CD4-positive, alpha-beta memory T cell (primary cell): ENCODE measurements at regions not wholly inside any gene's neighbourhood (a gene's known extent, or its start where the extent isn't known, plus 50 kb on each side); places are given as distances from the start of the nearest gene placed in this dataset.

ENCODE experiments used
- CTCF ChIA-PET: fragments of 350-600 bp; sonication (Branson Sonifier 250); formaldehyde crosslinking; loops from one replicate; lab custom pipeline; 2021; ENCODE audit warnings: inconsistent platforms; ENCODE audit not compliant: partially characterized antibody; lab: Charles Lee
- POLR2A ChIA-PET: fragments of 350-600 bp; sonication (Branson Sonifier 250); formaldehyde crosslinking; loops from one replicate; lab custom pipeline; 2021; ENCODE audit not compliant: partially characterized antibody; lab: Charles Lee
- DNase-seq, 5 donors: peaks; one replicate each; pipeline versions ENCODE4 v3.0.0 to v3.0.0-alpha.2; 2020 to 2022; ENCODE audit warnings: mixed read lengths in 1 of 5
- H3K27ac ChIP-seq: one replicate; pipeline ENCODE4 v1.7.0; 2013; ENCODE audit warnings: low read depth, low read length
- H3K27me3 ChIP-seq: 2 replicates; pipeline ENCODE4 v1.7.0; 2013; ENCODE audit warnings: mild to moderate bottlenecking, low read length, moderate library complexity; ENCODE audit not compliant: insufficient read depth
- H3K36me3 ChIP-seq: 2 replicates; pipeline ENCODE4 v1.7.0; 2013; ENCODE audit warnings: mild to moderate bottlenecking, low read length, moderate library complexity; ENCODE audit not compliant: insufficient read depth
- H3K4me1 ChIP-seq: 2 replicates; pipeline ENCODE4 v1.7.0; 2013; ENCODE audit warnings: mild to moderate bottlenecking, low read length, moderate library complexity; ENCODE audit not compliant: insufficient read depth
- H3K4me3 ChIP-seq, 2 donors: one replicate each; pipeline ENCODE4 v1.7.0; 2013; ENCODE audit warnings: low read length in 2 of 2, mild to moderate bottlenecking in 1 of 2
- H3K9me3 ChIP-seq, 2 donors: one replicate each; pipeline ENCODE4 v1.7.0; 2013; ENCODE audit warnings: low read length in 2 of 2, control low read depth in 1 of 2; ENCODE audit not compliant: control insufficient read depth in 1 of 2
- H3K27ac Mint-ChIP-seq, 7 donors: one replicate each; pipeline ENCODE4 v1.8.0; 2020 to 2021; ENCODE audit warnings: mixed read lengths in 7 of 7, mild to moderate bottlenecking in 6 of 7, inconsistent platforms in 3 of 7, moderate library complexity in 3 of 7
- H3K27me3 Mint-ChIP-seq, 2 donors: one replicate each; pipeline ENCODE4 v1.8.0; 2020 to 2021; ENCODE audit warnings: mixed read lengths in 2 of 2
- H3K36me3 Mint-ChIP-seq, 2 donors: one replicate each; pipeline ENCODE4 v1.8.0; 2020 to 2021; ENCODE audit warnings: mixed read lengths in 2 of 2, inconsistent platforms in 1 of 2, mild to moderate bottlenecking in 1 of 2
- H3K4me1 Mint-ChIP-seq, 4 donors: one replicate each; pipeline ENCODE4 v1.8.0; 2020 to 2021; ENCODE audit warnings: mixed read lengths in 4 of 4, mild to moderate bottlenecking in 1 of 4
- H3K4me3 Mint-ChIP-seq, 8 donors: one replicate each; pipeline ENCODE4 v1.8.0; 2020 to 2021; ENCODE audit warnings: mixed read lengths in 8 of 8, mild to moderate bottlenecking in 7 of 8, moderate library complexity in 6 of 8, inconsistent platforms in 3 of 8
- H3K9me3 Mint-ChIP-seq, 8 donors: one replicate each; pipeline ENCODE4 v1.8.0; 2020 to 2021; ENCODE audit warnings: mixed read lengths in 8 of 8, mild to moderate bottlenecking in 5 of 8, inconsistent platforms in 3 of 8, moderate library complexity in 1 of 8
- intact Hi-C: fragments of 100-400 bp; cut with micrococcal nuclease; formaldehyde crosslinking; loops from one replicate; pipeline ENCODE4 v1.15.1; 2023

DNA sequence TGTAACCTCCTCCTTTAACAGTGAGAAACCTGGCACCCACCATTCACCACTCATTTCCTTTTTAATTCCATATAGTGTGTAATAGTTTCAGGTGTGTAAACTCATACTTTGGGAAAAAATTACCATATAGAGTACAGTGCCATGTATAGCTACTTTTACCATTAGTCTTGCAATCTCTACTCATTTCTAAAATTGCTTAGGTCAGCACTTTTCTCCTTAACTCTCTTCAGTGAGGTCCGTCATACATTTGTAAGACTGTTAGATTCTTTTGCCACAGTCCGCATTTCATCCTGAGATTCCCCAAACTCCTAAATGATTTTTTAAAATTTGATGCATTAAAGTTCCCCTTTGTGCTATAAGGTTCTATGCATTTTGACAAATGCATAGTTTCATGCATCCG, 238.3 kb upstream of the ATP10A start:
- ChIA-PET CTCF (no interaction called here), POLR2A (no interaction called here)
- Mint-ChIP-seq H3K27me3 (peaks cover 5 to 8% of the 10 kb centered on the region in 2 donors), H3K27ac (no peak overlapping the region), H3K36me3 (no peaks in the 10 kb centered on the region), H3K4me3 (no peak overlapping the region), H3K4me1 (peaks cover 0 to 4% (median 0%) of the 10 kb centered on the region in 4 donors), H3K9me3 (peaks cover 0 to 12% (median 7%) of the 10 kb centered on the region in 8 donors)
- Histone ChIP-seq H3K4me1 (no peaks in the 10 kb centered on the region), H3K4me3 (no peak overlapping the region), H3K9me3 (no peaks in the 10 kb centered on the region), H3K36me3 (no peaks in the 10 kb centered on the region), H3K27me3 (no peaks in the 10 kb centered on the region), H3K27ac (no peak overlapping the region)
- intact Hi-C loops = no loop called here
- no peak for DNase-seq

- Histone ChIP-seq H3K9me3 (no peaks in the 10 kb centered on the region), H3K27me3 (no peaks in the 10 kb centered on the region), H3K27ac (no peak overlapping the region), H3K36me3 (no peaks in the 10 kb centered on the region), H3K4me1 (no peaks in the 10 kb centered on the region), H3K4me3 (no peak overlapping the region)
- no peak for DNase-seq
- H3K27me3 Mint-ChIP-seq = peaks cover 9 to 18% of the 10 kb centered on the region in 2 donors
- no peak overlapping the region for H3K27ac Mint-ChIP-seq
- H3K9me3 Mint-ChIP-seq = peaks cover 0 to 3% (median 0%) of the 10 kb centered on the region in 8 donors
- H3K4me1 Mint-ChIP-seq = peaks cover 0 to 8% (median 0%) of the 10 kb centered on the region in 4 donors
- H3K4me3 Mint-ChIP-seq = no peak overlapping the region
- intact Hi-C loops = no loop called here
- ChIA-PET POLR2A (no interaction called here), CTCF (interaction anchor here (1.6 kb wide), 1 partner anchor 31 kb away, joined by 4 read pairs; no protein-coding TSS in a partner anchor)
- no peaks in the 10 kb centered on the region for H3K36me3 Mint-ChIP-seq
These were observed 235.7 kb upstream of the ATP10A start for GRCh38 chr15:26098801-26099200.

DNA sequence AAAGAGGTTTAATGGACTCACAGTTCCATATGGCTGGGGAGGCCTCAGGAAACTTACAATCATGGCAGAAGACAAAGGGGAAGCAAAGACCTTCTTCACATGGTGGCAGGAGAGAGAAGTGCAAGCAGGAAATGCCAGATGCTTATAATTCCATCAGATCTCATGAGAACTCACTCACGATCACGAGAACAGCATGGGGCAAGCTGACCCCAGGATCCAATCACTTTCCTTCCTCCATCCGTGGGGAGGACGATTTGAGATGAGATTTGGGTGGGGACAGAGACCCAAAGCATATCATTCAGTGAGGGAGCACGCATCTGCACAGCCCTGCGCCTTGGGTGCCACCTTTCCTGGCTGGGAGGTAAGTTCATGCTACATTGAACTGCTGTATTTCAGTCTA, 234.1 kb upstream of the ATP10A start:
- intact Hi-C loops = no loop called here
- H3K9me3 Mint-ChIP-seq = peaks cover 0 to 3% (median 0%) of the 10 kb centered on the region in 8 donors

GRCh38 chr15:26096581-26096980, 233.5 kb upstream of the ATP10A start:
- H3K4me1 ChIP-seq = no peaks in the 10 kb centered on the region
- ChIA-PET POLR2A (no interaction called here), CTCF (interaction anchor here (1.2 to 2.2 kb wide), 2 partner anchors 9 to 234 kb away, joined by 3 to 6 read pairs; partner anchors contain the start of gene ATP10A)
- no peaks in the 10 kb centered on the region for H3K27me3 ChIP-seq
- H3K27ac Mint-ChIP-seq = no peak overlapping the region
- no peaks in the 10 kb centered on the region for H3K9me3 ChIP-seq
- no peak overlapping the region for H3K4me3 Mint-ChIP-seq
- H3K4me1 Mint-ChIP-seq = peaks cover 0 to 3% (median 0%) of the 10 kb centered on the region in 4 donors
- H3K9me3 Mint-ChIP-seq = no peaks in the 10 kb centered on the region
- no peaks in the 10 kb centered on the region for H3K36me3 ChIP-seq
- H3K4me3 ChIP-seq = no peak overlapping the region
- no peaks in the 10 kb centered on the region for H3K36me3 Mint-ChIP-seq
- intact Hi-C loops = no loop called here
- no peak overlapping the region for H3K27ac ChIP-seq
- H3K27me3 Mint-ChIP-seq = peaks cover 9 to 10% of the 10 kb centered on the region in 2 donors
- DNase-seq = no peak

More for the DNA sequence above, 234.1 kb upstream of the ATP10A start:
- ChIA-PET POLR2A (no interaction called here), CTCF (interaction anchor here (2.2 kb wide), 1 partner anchor 10 kb away, joined by 6 read pairs; no protein-coding TSS in a partner anchor)
- Histone ChIP-seq H3K4me3 (no peak overlapping the region), H3K36me3 (no peaks in the 10 kb centered on the region), H3K27ac (no peak overlapping the region), H3K27me3 (no peaks in the 10 kb centered on the region), H3K9me3 (no peaks in the 10 kb centered on the region), H3K4me1 (no peaks in the 10 kb centered on the region)
- no peak for DNase-seq
- H3K4me1 Mint-ChIP-seq = peaks cover 0 to 3% (median 0%) of the 10 kb centered on the region in 4 donors
- H3K4me3 Mint-ChIP-seq = no peak overlapping the region
- H3K27me3 Mint-ChIP-seq = peaks cover 10 to 12% of the 10 kb centered on the region in 2 donors
- H3K27ac Mint-ChIP-seq = no peak overlapping the region
- no peaks in the 10 kb centered on the region for H3K36me3 Mint-ChIP-seq

DNA sequence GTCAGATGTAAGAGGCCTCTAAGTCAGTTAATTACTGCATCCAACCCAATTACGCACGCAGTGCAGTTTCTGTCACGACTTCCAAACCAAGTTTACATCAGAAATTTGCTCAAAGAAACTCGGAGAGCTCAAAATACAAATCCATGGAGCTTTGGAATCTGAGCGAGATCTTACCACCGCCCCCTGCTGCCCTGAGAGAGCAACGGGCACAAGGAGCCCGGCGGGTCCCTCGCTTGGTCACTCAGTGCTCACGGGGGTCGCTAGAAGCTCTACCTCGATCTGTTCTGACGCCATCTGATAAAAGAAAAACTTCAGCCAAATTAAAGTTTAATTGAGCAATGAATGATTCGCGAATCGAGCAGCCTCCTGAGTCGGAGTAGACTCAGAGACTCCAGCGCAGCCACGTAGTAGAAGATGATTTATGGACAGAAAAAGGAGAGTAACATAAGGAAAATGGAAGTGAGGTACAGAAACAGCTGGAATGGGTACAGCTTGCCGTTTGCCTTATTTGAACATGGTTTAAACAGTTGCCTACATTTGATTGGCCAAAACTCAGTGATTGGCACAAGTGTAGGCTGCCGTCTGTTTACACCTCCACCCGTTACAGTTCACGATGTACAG, 232.7 kb upstream of the ATP10A start:
- DNase-seq = no peak
- no peak overlapping the region for H3K4me3 Mint-ChIP-seq
- H3K27ac Mint-ChIP-seq = no peak overlapping the region
- intact Hi-C loops = no loop called here
- no peaks in the 10 kb centered on the region for H3K36me3 Mint-ChIP-seq
- CTCF ChIA-PET = interaction anchor here (1.2 to 2.2 kb wide), 3 partner anchors 8 to 586 kb away, joined by 3 to 6 read pairs (median 3); partner anchors contain the start of gene ATP10A
- H3K9me3 Mint-ChIP-seq = no peaks in the 10 kb centered on the region
- POLR2A ChIA-PET = no interaction called here
- Histone ChIP-seq H3K9me3 (no peaks in the 10 kb centered on the region), H3K27ac (no peak overlapping the region), H3K4me3 (no peak overlapping the region), H3K36me3 (no peaks in the 10 kb centered on the region), H3K4me1 (no peaks in the 10 kb centered on the region), H3K27me3 (no peaks in the 10 kb centered on the region)
- H3K27me3 Mint-ChIP-seq = peaks cover 10 to 13% of the 10 kb centered on the region in 2 donors
- H3K4me1 Mint-ChIP-seq = peaks cover 0 to 3% (median 0%) of the 10 kb centered on the region in 4 donors

DNA sequence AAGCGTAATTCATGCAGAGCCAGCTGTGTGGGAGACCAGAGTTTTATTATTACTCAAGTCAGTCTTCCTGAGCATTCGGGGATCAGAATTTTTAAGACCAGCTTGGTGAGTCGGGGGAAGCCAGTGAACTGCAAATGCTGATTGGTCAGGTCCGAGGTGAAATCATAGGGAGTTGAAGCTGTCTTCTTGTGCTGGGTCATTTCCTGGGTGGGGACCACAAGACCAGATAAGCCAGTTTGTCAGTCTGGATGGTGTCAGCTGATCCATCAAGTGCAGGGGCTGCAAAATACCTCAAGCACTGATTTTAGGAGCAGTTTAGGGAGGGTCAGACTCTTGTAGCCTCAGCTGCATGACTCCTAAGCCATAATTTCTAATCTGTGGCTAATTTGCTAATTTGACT, 228.1 kb upstream of the ATP10A start:
- Histone ChIP-seq H3K9me3 (no peaks in the 10 kb centered on the region), H3K27ac (no peak overlapping the region), H3K27me3 (no peaks in the 10 kb centered on the region), H3K36me3 (no peaks in the 10 kb centered on the region), H3K4me3 (no peak overlapping the region), H3K4me1 (no peaks in the 10 kb centered on the region)
- Mint-ChIP-seq H3K36me3 (no peaks in the 10 kb centered on the region), H3K4me3 (no peak overlapping the region), H3K4me1 (peaks cover 0 to 3% (median 0%) of the 10 kb centered on the region in 4 donors), H3K27me3 (peaks cover 12 to 13% of the 10 kb centered on the region in 2 donors), H3K9me3 (no peaks in the 10 kb centered on the region), H3K27ac (no peak overlapping the region)
- no peak for DNase-seq
- intact Hi-C loops = no loop called here
- POLR2A ChIA-PET = no interaction called here
- CTCF ChIA-PET = no interaction called here

GRCh38 chr15:26087881-26088280, 224.8 kb upstream of the ATP10A start:
- Histone ChIP-seq H3K4me3 (no peak overlapping the region), H3K9me3 (no peaks in the 10 kb centered on the region), H3K36me3 (no peaks in the 10 kb centered on the region), H3K4me1 (peaks cover 7% of the 10 kb centered on the region), H3K27me3 (no peaks in the 10 kb centered on the region), H3K27ac (no peak overlapping the region)
- intact Hi-C loops = no loop called here
- Mint-ChIP-seq H3K9me3 (no peaks in the 10 kb centered on the region), H3K27me3 (peaks cover 3 to 7% of the 10 kb centered on the region in 2 donors), H3K27ac (no peak overlapping the region), H3K4me1 (peaks cover 2 to 7% (median 4%) of the 10 kb centered on the region in 4 donors), H3K4me3 (no peak overlapping the region), H3K36me3 (no peaks in the 10 kb centered on the region)
- POLR2A ChIA-PET = no interaction called here
- CTCF ChIA-PET = interaction anchor here (2.4 kb wide), 1 partner anchor 8 kb away, joined by 6 read pairs; no protein-coding TSS in a partner anchor
- DNase-seq = no peak
